ENCODE measurements at regions not wholly inside any gene's neighbourhood (a gene's known extent, or its start where the extent isn't known, plus 50 kb on each side); places are given as distances from the start of the nearest gene placed in this dataset.

DNA sequence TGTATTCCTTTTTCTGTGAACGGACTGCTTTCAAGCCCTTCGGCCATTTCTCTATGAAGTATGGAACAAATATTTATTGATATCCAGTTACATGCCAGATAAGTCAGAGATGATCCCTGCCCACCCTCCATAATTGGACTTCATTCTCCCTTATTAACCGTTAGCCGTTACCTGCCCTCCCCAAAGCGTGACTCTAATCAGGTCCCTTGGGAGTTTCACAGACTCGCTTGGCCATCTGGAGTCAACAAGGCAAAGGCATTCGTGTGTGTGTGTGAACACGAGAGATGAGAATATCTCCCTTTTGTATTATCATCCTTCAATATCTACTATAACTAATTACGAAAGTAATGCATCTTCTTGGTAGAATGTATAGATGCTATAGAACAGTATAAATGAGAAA lies 314.5 kb downstream of the TLE3 start:
- TF ChIP-seq EZH2 (IDR thresholded peaks at IDR 0.05; ENCODE audit: borderline replicate concordance, low read length) (no peak), CTCF (IDR thresholded peaks at IDR 0.05; ENCODE audit: low read length) (no peak)
- H4K20me1 ChIP-seq (ENCODE audit: insufficient read depth, low read length), result no peaks in the 10 kb centered on the region
- no peaks in the 10 kb centered on the region for H3K9me3 ChIP-seq (ENCODE audit: low read length)
- H2AFZ ChIP-seq (ENCODE audit: low read length), result no peak overlapping the region
- no peaks in the 10 kb centered on the region for H3K36me3 ChIP-seq (ENCODE audit: insufficient read depth, low read length)
- H3K9ac ChIP-seq (ENCODE audit: low read length), result peak overlapping the region; percentile 44
- H3F3A ChIP-seq (ENCODE audit: insufficient read depth, low read length), result no peaks in the 10 kb centered on the region
- H3K9me2 ChIP-seq (ENCODE audit: low read depth, low read length), result no peaks in the 10 kb centered on the region
- H3K4me3 ChIP-seq (ENCODE audit: low read depth, low read length, poor library complexity, severe bottlenecking), result peak overlapping the region; percentile 22
- peaks cover 43% of the 10 kb centered on the region for H3K4me1 ChIP-seq (ENCODE audit: insufficient read depth, low read length, severe bottlenecking)
- H3K79me2 ChIP-seq (ENCODE audit: insufficient read depth, low read length), result no peaks in the 10 kb centered on the region
- peak overlapping the region; percentile 54 for H3K4me2 ChIP-seq (ENCODE audit: low read length)
- no peaks in the 10 kb centered on the region for H3K27me3 ChIP-seq (ENCODE audit: insufficient read depth, low read length)
- peak overlapping the region; percentile 81 for H3K27ac ChIP-seq (ENCODE audit: low read depth, low read length, poor library complexity, severe bottlenecking)

DNA sequence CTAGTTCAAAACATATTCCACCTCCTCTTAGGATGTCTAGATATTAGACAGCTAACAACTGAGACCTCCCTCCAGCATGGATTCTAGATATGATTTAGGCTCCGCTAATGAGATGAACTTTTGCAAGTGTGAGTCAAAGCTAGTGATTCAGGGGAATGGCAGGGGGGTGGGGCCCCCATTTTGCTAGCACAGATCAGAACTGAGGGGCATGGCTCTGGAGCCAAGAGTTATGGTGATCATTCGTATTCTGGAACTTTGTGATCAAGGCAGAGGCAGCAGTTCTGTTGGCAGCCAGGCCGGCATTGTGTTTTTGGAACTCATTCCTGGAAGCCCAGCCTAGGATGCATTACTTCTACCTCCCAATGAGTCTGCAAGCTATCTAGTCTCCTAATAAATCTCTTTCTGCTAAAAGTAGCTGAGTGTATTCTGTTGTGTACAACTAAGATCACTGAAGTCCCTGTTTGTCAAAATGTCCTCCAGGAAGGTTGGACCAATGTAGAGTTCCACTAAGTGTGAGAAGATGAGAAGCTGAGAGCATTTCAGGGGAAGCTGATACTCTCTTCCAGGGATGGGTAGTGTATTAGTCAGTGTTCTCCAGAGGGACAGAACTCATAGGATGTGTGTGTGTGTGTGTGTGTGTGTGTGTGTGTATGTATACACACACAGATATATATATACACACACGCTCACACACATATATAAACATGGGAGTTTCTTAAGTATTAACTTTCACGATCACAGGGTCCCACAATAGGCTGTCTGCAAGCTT lies 312.7 kb downstream of the TLE3 start:
- Histone ChIP-seq H4K20me1 (ENCODE audit: insufficient read depth, low read length) (no peaks in the 10 kb centered on the region), H3K4me1 (ENCODE audit: insufficient read depth, low read length, severe bottlenecking) (peaks cover 48% of the 10 kb centered on the region), H3K27me3 (ENCODE audit: insufficient read depth, low read length) (no peaks in the 10 kb centered on the region), H3K9me3 (ENCODE audit: low read length) (no peaks in the 10 kb centered on the region), H3K79me2 (ENCODE audit: insufficient read depth, low read length) (no peaks in the 10 kb centered on the region), H3K4me3 (ENCODE audit: low read depth, low read length, poor library complexity, severe bottlenecking) (no peak overlapping the region), H3F3A (ENCODE audit: insufficient read depth, low read length) (no peaks in the 10 kb centered on the region), H3K27ac (ENCODE audit: low read depth, low read length, poor library complexity, severe bottlenecking) (no peak overlapping the region), H2AFZ (ENCODE audit: low read length) (no peak overlapping the region), H3K9me2 (ENCODE audit: low read depth, low read length) (no peaks in the 10 kb centered on the region), H3K9ac (ENCODE audit: low read length) (no peak overlapping the region), H3K36me3 (ENCODE audit: insufficient read depth, low read length) (no peaks in the 10 kb centered on the region; the same call in 1 of the 2 replicates), H3K4me2 (ENCODE audit: low read length) (no peak overlapping the region)
- TF ChIP-seq EZH2 (IDR thresholded peaks at IDR 0.05; ENCODE audit: borderline replicate concordance, low read length) (no peak), CTCF (IDR thresholded peaks at IDR 0.05; ENCODE audit: low read length) (no peak)

- Histone ChIP-seq H3K4me3 (ENCODE audit: low read depth, low read length, poor library complexity, severe bottlenecking) (no peak overlapping the region), H4K20me1 (ENCODE audit: insufficient read depth, low read length) (no peaks in the 10 kb centered on the region), H3K9me3 (ENCODE audit: low read length) (0 out of 2 replicates have a peak, but pooled peaks cover 3% of the 10 kb centered on the region), H3K79me2 (ENCODE audit: insufficient read depth, low read length) (no peaks in the 10 kb centered on the region), H3F3A (ENCODE audit: insufficient read depth, low read length) (no peaks in the 10 kb centered on the region), H3K9ac (ENCODE audit: low read length) (no peak overlapping the region), H3K36me3 (ENCODE audit: insufficient read depth, low read length) (no peaks in the 10 kb centered on the region; the same call in 1 of the 2 replicates), H3K4me1 (ENCODE audit: insufficient read depth, low read length, severe bottlenecking) (peaks cover 39% of the 10 kb centered on the region), H3K4me2 (ENCODE audit: low read length) (no peak overlapping the region), H3K27ac (ENCODE audit: low read depth, low read length, poor library complexity, severe bottlenecking) (no peak overlapping the region), H3K9me2 (ENCODE audit: low read depth, low read length) (no peaks in the 10 kb centered on the region), H3K27me3 (ENCODE audit: insufficient read depth, low read length) (no peaks in the 10 kb centered on the region), H2AFZ (ENCODE audit: low read length) (no peak overlapping the region)
- no peak for TF ChIP-seq CTCF (IDR thresholded peaks at IDR 0.05; ENCODE audit: low read length)
These were observed 311.5 kb downstream of the TLE3 start for GRCh38 chr15:69786136-69786701.
